Calu3 (cell line): ENCODE measurements at regions not wholly inside any gene's neighbourhood (a gene's known extent, or its start where the extent isn't known, plus 50 kb on each side); places are given as distances from the start of the nearest gene placed in this dataset.

Experiments
- BruUV-seq: library from RNA; stranded (reverse); fragments of 400-500 nt; replicated peaks from 2 replicates; lab custom pipeline; 2021; lab: Mats Ljungman, UMichigan
- CTCF ChIA-PET: fragments of 300-600 bp; sonication (Branson Sonifier 250); formaldehyde crosslinking; loops from one replicate; lab custom pipeline; 2022; ENCODE audit warnings: antibody characterized with exemption; lab: Charles Lee
- DNase-seq: peaks from one replicate; pipeline ENCODE4 v3.0.0; 2022
- H3K27ac Mint-ChIP-seq: one replicate; pipeline ENCODE4 v1.8.0; 2022; ENCODE audit warnings: mixed read lengths; ENCODE audit not compliant: unreplicated experiment
- H3K27me3 Mint-ChIP-seq: one replicate; pipeline ENCODE4 v1.8.0; 2022; ENCODE audit warnings: mixed read lengths; ENCODE audit not compliant: unreplicated experiment
- H3K36me3 Mint-ChIP-seq: one replicate; pipeline ENCODE4 v1.8.0; 2022; ENCODE audit warnings: mild to moderate bottlenecking, moderate library complexity, mixed read lengths; ENCODE audit not compliant: insufficient read depth, unreplicated experiment
- H3K4me1 Mint-ChIP-seq: one replicate; pipeline ENCODE4 v1.8.0; 2022; ENCODE audit warnings: mild to moderate bottlenecking, low read depth, mixed read lengths; ENCODE audit not compliant: unreplicated experiment
- H3K4me3 Mint-ChIP-seq: one replicate; pipeline ENCODE4 v1.8.0; 2022; ENCODE audit warnings: mild to moderate bottlenecking, low read depth, moderate library complexity, mixed read lengths; ENCODE audit not compliant: unreplicated experiment
- H3K9me3 Mint-ChIP-seq: one replicate; pipeline ENCODE4 v1.8.0; 2022; ENCODE audit warnings: low read depth, mixed read lengths; ENCODE audit not compliant: unreplicated experiment
- intact Hi-C: fragments of 100-400 bp; cut with micrococcal nuclease; formaldehyde crosslinking; loops from one replicate; pipeline ENCODE4 v1.10.0; 2022; ENCODE audit not compliant: unreplicated experiment
- TF ChIP-seq, protein P1 (sequence below): fragments of 200-600 bp; IDR thresholded peaks from one replicate; pipeline ENCODE4 v1.8.0; 2022; ENCODE audit warnings: antibody characterized with exemption; ENCODE audit not compliant: unreplicated experiment

DNA sequence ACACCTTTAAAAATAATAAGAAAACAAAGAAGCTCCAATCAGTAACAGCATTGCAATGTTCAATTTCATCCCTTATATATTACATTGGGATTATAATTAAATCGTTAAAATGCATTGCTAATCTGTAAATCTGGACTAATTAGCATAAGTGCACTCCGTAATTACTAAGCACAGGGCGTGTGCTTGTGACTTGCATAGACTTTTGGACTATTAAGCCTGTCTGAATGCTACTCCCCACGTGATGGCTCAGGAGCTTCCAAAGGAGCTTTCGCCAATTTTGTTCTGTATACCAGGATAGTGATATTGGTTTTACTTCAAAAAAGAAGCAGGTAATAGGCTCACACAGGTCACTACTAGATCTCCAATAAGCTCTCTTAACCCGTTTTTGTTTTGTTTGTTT is 497.1 kb downstream of the SMARCA1 start:
- intact Hi-C loops = no loop called here
- CTCF ChIA-PET = no interaction called here
- no TSS peak for BruUV-seq
- peaks cover 2% of the 10 kb centered on the region for H3K9me3 Mint-ChIP-seq
- DNase-seq = no peak
- H3K36me3 Mint-ChIP-seq = no peaks in the 10 kb centered on the region
- H3K4me3 Mint-ChIP-seq = no peak overlapping the region
- H3K27ac Mint-ChIP-seq = no peak overlapping the region
- TF ChIP-seq, protein P1, sequence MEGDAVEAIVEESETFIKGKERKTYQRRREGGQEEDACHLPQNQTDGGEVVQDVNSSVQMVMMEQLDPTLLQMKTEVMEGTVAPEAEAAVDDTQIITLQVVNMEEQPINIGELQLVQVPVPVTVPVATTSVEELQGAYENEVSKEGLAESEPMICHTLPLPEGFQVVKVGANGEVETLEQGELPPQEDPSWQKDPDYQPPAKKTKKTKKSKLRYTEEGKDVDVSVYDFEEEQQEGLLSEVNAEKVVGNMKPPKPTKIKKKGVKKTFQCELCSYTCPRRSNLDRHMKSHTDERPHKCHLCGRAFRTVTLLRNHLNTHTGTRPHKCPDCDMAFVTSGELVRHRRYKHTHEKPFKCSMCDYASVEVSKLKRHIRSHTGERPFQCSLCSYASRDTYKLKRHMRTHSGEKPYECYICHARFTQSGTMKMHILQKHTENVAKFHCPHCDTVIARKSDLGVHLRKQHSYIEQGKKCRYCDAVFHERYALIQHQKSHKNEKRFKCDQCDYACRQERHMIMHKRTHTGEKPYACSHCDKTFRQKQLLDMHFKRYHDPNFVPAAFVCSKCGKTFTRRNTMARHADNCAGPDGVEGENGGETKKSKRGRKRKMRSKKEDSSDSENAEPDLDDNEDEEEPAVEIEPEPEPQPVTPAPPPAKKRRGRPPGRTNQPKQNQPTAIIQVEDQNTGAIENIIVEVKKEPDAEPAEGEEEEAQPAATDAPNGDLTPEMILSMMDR = no peak
- no peaks in the 10 kb centered on the region for H3K27me3 Mint-ChIP-seq
- no peaks in the 10 kb centered on the region for H3K4me1 Mint-ChIP-seq

DNA sequence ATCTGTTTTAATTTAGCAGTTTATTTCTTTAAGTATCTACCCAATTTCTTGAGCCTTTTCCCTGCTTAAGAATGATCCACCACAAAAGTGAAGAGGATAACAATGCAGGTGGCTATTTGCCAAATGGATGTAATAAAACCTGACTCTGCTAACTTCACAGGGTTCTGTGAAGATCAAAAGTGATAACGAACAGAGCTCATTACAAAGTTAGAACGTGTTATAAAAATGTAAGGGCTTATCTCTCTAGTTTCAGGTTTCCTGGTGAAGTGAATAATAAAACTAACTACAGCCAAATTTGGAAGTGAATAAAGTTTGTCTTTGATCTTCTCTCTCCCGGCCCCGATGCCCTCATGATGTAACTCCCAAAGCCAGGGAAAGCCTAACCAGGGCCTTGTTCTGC is 497.9 kb downstream of the SMARCA1 start:
- TF ChIP-seq, protein P1 = no peak
- intact Hi-C loops = no loop called here
- Mint-ChIP-seq H3K4me1 (no peaks in the 10 kb centered on the region), H3K4me3 (no peak overlapping the region), H3K36me3 (no peaks in the 10 kb centered on the region), H3K27ac (no peak overlapping the region), H3K27me3 (no peaks in the 10 kb centered on the region), H3K9me3 (peaks cover 2% of the 10 kb centered on the region)
- CTCF ChIA-PET = no interaction called here
- no peak for DNase-seq
- BruUV-seq = no TSS peak

DNA sequence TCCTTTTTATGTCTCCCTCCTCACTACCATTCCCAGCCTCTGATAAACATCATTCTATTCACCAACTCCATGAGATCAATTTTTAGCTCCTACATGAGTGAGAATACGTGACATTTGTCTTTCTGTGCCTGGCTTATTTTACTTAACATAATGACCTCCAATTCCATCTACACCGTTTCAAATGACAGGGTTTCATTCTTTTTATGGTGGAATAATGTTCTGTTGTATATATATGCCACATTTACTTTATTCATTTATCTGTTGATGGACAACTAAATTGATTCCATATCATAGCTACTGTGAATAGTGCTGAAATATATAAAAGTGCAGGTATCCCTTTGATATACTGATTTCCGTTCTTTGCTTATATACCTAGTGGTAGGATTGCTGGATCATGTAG is 503.9 kb downstream of the SMARCA1 start:
- no peak overlapping the region for H3K27ac Mint-ChIP-seq
- TF ChIP-seq, protein P1 = no peak
- no TSS peak for BruUV-seq
- H3K36me3 Mint-ChIP-seq = no peaks in the 10 kb centered on the region
- no peaks in the 10 kb centered on the region for H3K27me3 Mint-ChIP-seq
- no peaks in the 10 kb centered on the region for H3K4me1 Mint-ChIP-seq
- no peak overlapping the region for H3K4me3 Mint-ChIP-seq
- DNase-seq = no peak
- no peaks in the 10 kb centered on the region for H3K9me3 Mint-ChIP-seq
- intact Hi-C loops = no loop called here
- CTCF ChIA-PET = no interaction called here

DNA sequence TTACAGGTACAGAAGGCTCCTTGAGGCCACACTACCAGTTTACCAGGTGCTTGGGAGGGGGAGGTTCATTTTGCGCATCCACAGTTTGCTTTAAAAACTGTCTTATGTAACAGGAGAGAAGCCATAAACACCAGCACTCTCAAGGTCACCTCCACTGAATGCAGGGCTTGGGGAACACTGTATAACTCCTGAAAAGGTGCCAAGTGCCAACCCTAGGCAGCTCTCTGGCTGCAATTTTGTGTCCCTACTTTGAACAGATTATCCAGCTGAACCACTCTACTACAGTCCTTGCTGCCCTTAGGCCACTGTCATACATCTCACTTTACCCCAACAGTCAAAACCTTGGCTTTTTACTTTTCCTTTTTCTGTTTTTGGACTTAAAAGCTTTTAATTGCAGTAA is 507.9 kb downstream of the SMARCA1 start:
- Mint-ChIP-seq H3K4me3 (no peak overlapping the region), H3K4me1 (no peaks in the 10 kb centered on the region), H3K27ac (no peak overlapping the region), H3K9me3 (no peaks in the 10 kb centered on the region), H3K36me3 (no peaks in the 10 kb centered on the region), H3K27me3 (no peaks in the 10 kb centered on the region)
- no TSS peak for BruUV-seq
- no peak for DNase-seq
- CTCF ChIA-PET = no interaction called here
- intact Hi-C loops = no loop called here
- TF ChIP-seq, protein P1 = no peak
